Heart left ventricle (tissue), 16 donors: ENCODE measurements at regions not wholly inside any gene's neighbourhood (a gene's known extent, or its start where the extent isn't known, plus 50 kb on each side); places are given as distances from the start of the nearest gene placed in this dataset.

ENCODE experiments used
- ATAC-seq, 4 donors: fragments of 200-7000 bp; cut with Tn5 transposase; one replicate each; pipeline ENCODE4 v1.9.1; 2020 to 2022; ENCODE audit warnings: moderate library complexity in 4 of 4, mild to moderate bottlenecking in 3 of 4, moderate number of reproducible peaks in 1 of 4
- DNase-seq, 5 donors: peaks; one replicate each; pipeline ENCODE4 v3.0.0-alpha.2; 2020
- H3K27ac ChIP-seq, 12 donors: fragments of 200-600 bp; sonication (generic) in 4 of 12; one replicate each; pipeline versions ENCODE4 v1.5.0 to v1.8.0; 2016 to 2022; ENCODE audit warnings: mild to moderate bottlenecking in 2 of 12
- H3K27me3 ChIP-seq, 9 donors: fragments of 200-600 bp; sonication (generic) in 2 of 9; one replicate each; pipeline versions ENCODE4 v1.5.1 to v1.8.0; 2016 to 2022; ENCODE audit warnings: mild to moderate bottlenecking in 3 of 9
- H3K36me3 ChIP-seq, 9 donors: fragments of 200-600 bp; sonication (generic) in 2 of 9; one replicate each; pipeline versions ENCODE4 v1.5.0 to v1.8.0; 2018 to 2022; ENCODE audit warnings: mild to moderate bottlenecking in 2 of 9
- H3K4me1 ChIP-seq, 12 donors: fragments of 200-600 bp; sonication (generic) in 4 of 12; one replicate each; pipeline versions ENCODE4 v1.5.0 to v1.8.0; 2016 to 2022; ENCODE audit warnings: mild to moderate bottlenecking in 3 of 12
- H3K4me3 ChIP-seq, 12 donors: fragments of 200-600 bp; sonication (generic) in 4 of 12; one replicate each; pipeline versions ENCODE4 v1.5.0 to v1.8.0; 2017 to 2022; ENCODE audit warnings: mild to moderate bottlenecking in 9 of 12, moderate library complexity in 4 of 12
- H3K9me3 ChIP-seq, 12 donors: fragments of 200-600 bp; sonication (generic) in 4 of 12; one replicate each; pipeline versions ENCODE4 v1.5.0 to v1.8.0; 2016 to 2022; ENCODE audit warnings: mild to moderate bottlenecking in 1 of 12
- POLR2A ChIP-seq, 2 donors: fragments of 450-650 bp; IDR thresholded peaks; one replicate each; pipeline ENCODE4 v1.6.1; 2017; ENCODE audit warnings: antibody characterized with exemption in 2 of 2, mild to moderate bottlenecking in 2 of 2, moderate library complexity in 2 of 2
- WGBS, 4 donors: extraction: QIAGEN DNeasy Blood & Tissue Kit in 2 of 4; methylation state at CpG; one replicate each; pipeline versions ENCODE4 v1.1.5 to v1.1.7; 2013 to 2018; 5-methylcytosine and 5-hydroxymethylcytosine counted together
- intact Hi-C, 10 donors: fragments of 100-400 bp; cut with DNase I; formaldehyde crosslinking; loops; one replicate each; pipeline versions ENCODE4 v1.11.1 to v1.14.2; 2022
- TF ChIP-seq, protein P1 (sequence below), 12 donors: fragments of 200-600 bp; sonication (generic) in 4 of 12; IDR thresholded peaks; one replicate each; pipeline versions ENCODE4 v1.5.0 to v1.8.0; 2018 to 2022; ENCODE audit warnings: antibody characterized with exemption in 12 of 12, mild to moderate bottlenecking in 5 of 12
- donor health status: ischemic (EF 13 %, LVEDD 7.1; RV severe dilation, severe dysfunction).
- donor health status: healthy with polysubstance abuse.
- donor health status: DM: no; HTN: yes; CAD: no.
- donor health status: DM: no; HTN: no; CAD: no.
- donor health status: ischemic (EF 25% LVEDD 6.9; RV normal size, moderate dysfunction).
- donor health status: ischemic (EF 25% LVEDD 5.7; RV mildly dilated, moderate dysfunction).
- donor health status: healthy.
- donor health status: DM: yes; HTN: yes; CAD: no.
- donor health status: ischemic (EF 35%, LVEDD 5.7; RV mildly dilated, moderate dysfunction).
- donor health status: nonischemic (EF 11% LVEDD 7.7; RV severe dilation, severe dysfunction).
- donor health status: DM: yes; HTN: yes; CAD: no.
- donor health status: PGD.
- donor health status: ischemic (EF 29% LVEDD 5.4; RV normal size, mild dysfunction).
- donor health status: nonischemic (EF 23%, LVEDD 6.1; RV moderate dilation, normal function).

DNA sequence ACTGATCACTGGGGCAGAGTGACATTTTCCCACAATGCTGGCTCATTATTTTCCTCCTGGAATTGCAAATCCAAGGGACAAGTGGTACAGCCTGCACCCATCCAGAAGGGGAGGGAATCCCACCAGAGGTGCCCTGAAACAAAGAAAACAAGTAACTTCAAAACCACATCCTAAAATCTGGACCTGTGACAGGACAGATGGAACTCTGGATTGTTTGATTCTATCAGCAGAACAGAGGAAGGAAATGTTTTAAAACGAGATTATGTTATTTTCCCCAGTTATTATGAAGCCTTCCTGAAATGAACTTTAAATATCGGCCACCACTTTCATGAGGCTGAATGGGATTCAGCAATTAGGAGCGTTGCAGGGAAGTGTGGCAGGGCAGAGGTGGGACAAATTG lies 62.2 kb upstream of the ECHDC3 start:
- intact Hi-C loops, result loop anchor here in 1 of 10 donors (10.0 kb wide), 1 partner anchor 65 kb away; the partner anchor contains the start of gene USP6NL
- H3K27me3 ChIP-seq, result peaks cover 0 to 13% (median 0%) of the 10 kb centered on the region in 9 donors
- DNase-seq, result no peak
- H3K27ac ChIP-seq, result no peak overlapping the region
- H3K4me1 ChIP-seq, result peaks cover 0 to 35% (median 7%) of the 10 kb centered on the region in 12 donors
- no peak overlapping the region for H3K4me3 ChIP-seq
- WGBS, 4 donors, result 49 to 55% (median 51%) methylated on average over 3 of the region's 3 CpGs
- H3K36me3 ChIP-seq, result no peaks in the 10 kb centered on the region
- no peaks in the 10 kb centered on the region for H3K9me3 ChIP-seq
- TF ChIP-seq, protein P1, sequence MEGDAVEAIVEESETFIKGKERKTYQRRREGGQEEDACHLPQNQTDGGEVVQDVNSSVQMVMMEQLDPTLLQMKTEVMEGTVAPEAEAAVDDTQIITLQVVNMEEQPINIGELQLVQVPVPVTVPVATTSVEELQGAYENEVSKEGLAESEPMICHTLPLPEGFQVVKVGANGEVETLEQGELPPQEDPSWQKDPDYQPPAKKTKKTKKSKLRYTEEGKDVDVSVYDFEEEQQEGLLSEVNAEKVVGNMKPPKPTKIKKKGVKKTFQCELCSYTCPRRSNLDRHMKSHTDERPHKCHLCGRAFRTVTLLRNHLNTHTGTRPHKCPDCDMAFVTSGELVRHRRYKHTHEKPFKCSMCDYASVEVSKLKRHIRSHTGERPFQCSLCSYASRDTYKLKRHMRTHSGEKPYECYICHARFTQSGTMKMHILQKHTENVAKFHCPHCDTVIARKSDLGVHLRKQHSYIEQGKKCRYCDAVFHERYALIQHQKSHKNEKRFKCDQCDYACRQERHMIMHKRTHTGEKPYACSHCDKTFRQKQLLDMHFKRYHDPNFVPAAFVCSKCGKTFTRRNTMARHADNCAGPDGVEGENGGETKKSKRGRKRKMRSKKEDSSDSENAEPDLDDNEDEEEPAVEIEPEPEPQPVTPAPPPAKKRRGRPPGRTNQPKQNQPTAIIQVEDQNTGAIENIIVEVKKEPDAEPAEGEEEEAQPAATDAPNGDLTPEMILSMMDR (IDR thresholded peaks at IDR 0.05), result no peak
- no peak for TF ChIP-seq POLR2A (IDR thresholded peaks at IDR 0.05)
- no peak for ATAC-seq

DNA sequence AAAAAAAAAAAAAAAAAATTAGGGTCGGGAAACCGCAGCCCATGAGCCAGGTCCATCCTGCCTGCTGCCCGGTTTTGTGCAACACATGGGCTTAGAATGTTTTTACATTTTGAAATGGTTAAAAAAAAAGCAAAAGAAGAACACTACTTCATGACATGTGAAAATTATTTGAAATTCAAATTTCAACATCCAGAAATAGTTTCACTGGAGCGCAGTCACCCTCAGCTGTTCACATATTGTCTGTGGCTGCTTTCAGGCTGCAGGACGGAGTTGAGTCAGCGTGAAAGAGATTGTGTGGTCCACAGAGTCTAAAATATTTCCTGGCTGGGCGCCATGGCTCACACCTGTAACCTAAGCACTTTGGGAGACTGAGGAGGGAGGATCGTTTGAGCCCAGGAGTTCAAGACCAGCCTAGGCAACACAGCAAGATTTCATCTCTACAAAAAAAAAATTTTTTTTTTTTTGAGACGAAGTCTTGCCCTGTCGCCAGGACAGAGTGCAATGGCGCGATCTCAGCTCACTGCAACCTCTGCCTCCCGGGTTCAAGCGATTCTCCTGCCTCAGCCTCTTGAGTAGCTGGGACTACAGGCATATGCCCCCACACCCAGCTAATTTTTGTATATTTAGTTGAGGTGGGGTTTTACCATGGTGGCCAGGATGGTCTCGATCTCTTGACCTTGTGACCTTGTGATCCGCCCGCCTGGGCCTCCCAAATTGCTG lies 63.9 kb upstream of the ECHDC3 start:
- TF ChIP-seq POLR2A (IDR thresholded peaks at IDR 0.05), result no peak
- TF ChIP-seq, protein P1 (IDR thresholded peaks at IDR 0.05), result no peak
- H3K36me3 ChIP-seq, result no peaks in the 10 kb centered on the region
- DNase-seq (no peak), ATAC-seq (peak in 2 of 4 donors; percentile 38 to 44)
- 76 to 83% (median 78%) methylated on average over 17 of the region's 17 CpGs for WGBS, 4 donors
- intact Hi-C loops, result no loop called here
- H3K27ac ChIP-seq, result no peak overlapping the region
- H3K4me3 ChIP-seq, result no peak overlapping the region
- H3K4me1 ChIP-seq, result peaks cover 0 to 26% (median 3%) of the 10 kb centered on the region in 12 donors
- no peaks in the 10 kb centered on the region for H3K9me3 ChIP-seq
- H3K27me3 ChIP-seq, result peaks cover 0 to 13% (median 0%) of the 10 kb centered on the region in 9 donors

GRCh38 chr10:11677480-11677879 lies 64.7 kb upstream of the ECHDC3 start:
- no peaks in the 10 kb centered on the region for H3K9me3 ChIP-seq
- peaks cover 0 to 22% (median 2%) of the 10 kb centered on the region in 12 donors for H3K4me1 ChIP-seq
- no peaks in the 10 kb centered on the region for H3K36me3 ChIP-seq
- 86 to 91% (median 90%) methylated on average over 12 of the region's 12 CpGs for WGBS, 4 donors
- intact Hi-C loops, result no loop called here
- H3K4me3 ChIP-seq, result no peak overlapping the region
- no peak overlapping the region for H3K27ac ChIP-seq
- ATAC-seq, result no peak
- TF ChIP-seq, protein P1 (IDR thresholded peaks at IDR 0.05), result no peak
- TF ChIP-seq POLR2A (IDR thresholded peaks at IDR 0.05), result no peak
- no peak for DNase-seq
- H3K27me3 ChIP-seq, result peaks cover 0 to 15% (median 0%) of the 10 kb centered on the region in 9 donors

- no peak for DNase-seq
- Histone ChIP-seq H3K9me3 (no peaks in the 10 kb centered on the region), H3K27ac (no peak overlapping the region), H3K4me3 (no peak overlapping the region), H3K36me3 (no peaks in the 10 kb centered on the region), H3K27me3 (peaks cover 0 to 4% (median 0%) of the 10 kb centered on the region in 9 donors), H3K4me1 (peaks cover 0 to 16% (median 0%) of the 10 kb centered on the region in 12 donors)
- intact Hi-C loops, result no loop called here
- TF ChIP-seq POLR2A (IDR thresholded peaks at IDR 0.05), result no peak
- TF ChIP-seq, protein P1 (IDR thresholded peaks at IDR 0.05), result no peak
- peak in 1 of 4 donors; percentile 58 for ATAC-seq
- WGBS, 4 donors, result 51 to 54% (median 53%) methylated on average over 12 of the region's 12 CpGs
Observed at GRCh38 chr10:11673346-11674280, 62.2 kb upstream of the USP6NL start.
